ENCODE measurements at regions not wholly inside any gene's neighbourhood (a gene's known extent, or its start where the extent isn't known, plus 50 kb on each side); places are given as distances from the start of the nearest gene placed in this dataset.
A peak's percentile ranks its signal among the peaks of the same experiment; 100 is the strongest.

- peak overlapping the region; percentile 93 for H3K27ac Mint-ChIP-seq (ENCODE audit: unreplicated experiment)
- H3K9me3 Mint-ChIP-seq (ENCODE audit: unreplicated experiment), result no peaks in the 10 kb centered on the region
- peak overlapping the region; percentile 94 for H3K4me3 Mint-ChIP-seq (ENCODE audit: unreplicated experiment)
- H3K4me1 Mint-ChIP-seq (ENCODE audit: unreplicated experiment), result peaks cover 39% of the 10 kb centered on the region
- peak; percentile 90 for DNase-seq (ENCODE audit: low spot score)
- peaks cover 17% of the 10 kb centered on the region for H3K27me3 Mint-ChIP-seq (ENCODE audit: unreplicated experiment)
- TF ChIP-seq, protein P1, sequence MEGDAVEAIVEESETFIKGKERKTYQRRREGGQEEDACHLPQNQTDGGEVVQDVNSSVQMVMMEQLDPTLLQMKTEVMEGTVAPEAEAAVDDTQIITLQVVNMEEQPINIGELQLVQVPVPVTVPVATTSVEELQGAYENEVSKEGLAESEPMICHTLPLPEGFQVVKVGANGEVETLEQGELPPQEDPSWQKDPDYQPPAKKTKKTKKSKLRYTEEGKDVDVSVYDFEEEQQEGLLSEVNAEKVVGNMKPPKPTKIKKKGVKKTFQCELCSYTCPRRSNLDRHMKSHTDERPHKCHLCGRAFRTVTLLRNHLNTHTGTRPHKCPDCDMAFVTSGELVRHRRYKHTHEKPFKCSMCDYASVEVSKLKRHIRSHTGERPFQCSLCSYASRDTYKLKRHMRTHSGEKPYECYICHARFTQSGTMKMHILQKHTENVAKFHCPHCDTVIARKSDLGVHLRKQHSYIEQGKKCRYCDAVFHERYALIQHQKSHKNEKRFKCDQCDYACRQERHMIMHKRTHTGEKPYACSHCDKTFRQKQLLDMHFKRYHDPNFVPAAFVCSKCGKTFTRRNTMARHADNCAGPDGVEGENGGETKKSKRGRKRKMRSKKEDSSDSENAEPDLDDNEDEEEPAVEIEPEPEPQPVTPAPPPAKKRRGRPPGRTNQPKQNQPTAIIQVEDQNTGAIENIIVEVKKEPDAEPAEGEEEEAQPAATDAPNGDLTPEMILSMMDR (IDR thresholded peaks at IDR 0.05; ENCODE audit: unreplicated experiment), result no peak
- peaks cover 10% of the 10 kb centered on the region for H3K36me3 Mint-ChIP-seq (ENCODE audit: low read depth, unreplicated experiment)
Observed at GRCh38 chr9:36487482-36488388, 85.0 kb upstream of the MELK start.

DNA sequence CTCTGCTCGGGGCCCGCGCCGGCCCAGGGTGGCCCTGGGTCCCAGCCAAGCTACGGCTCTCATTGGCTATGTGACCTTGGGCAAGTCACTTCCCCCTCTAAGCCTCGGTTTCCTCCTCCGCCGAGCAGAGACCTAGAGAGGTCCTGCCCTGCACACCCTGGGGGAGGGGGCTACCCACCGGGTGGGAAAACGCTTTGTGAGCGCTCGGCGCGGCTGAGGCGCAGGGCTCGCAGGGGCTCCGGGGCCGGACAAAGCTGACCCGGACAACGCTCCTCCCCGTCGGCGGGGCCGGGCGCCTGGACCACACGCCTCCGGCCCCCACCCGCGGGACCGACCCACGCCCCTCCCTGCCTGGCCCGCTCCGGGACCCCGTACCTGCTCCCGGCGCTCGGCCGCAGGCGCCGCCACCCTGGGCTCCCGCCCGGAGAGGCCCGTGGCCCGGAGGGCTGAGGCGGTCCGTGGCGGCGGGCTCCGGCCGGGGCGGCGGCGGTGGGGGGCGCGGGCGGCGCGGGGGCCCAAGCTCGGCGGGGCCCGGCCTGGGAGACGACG lies 85.7 kb upstream of the MELK start:
- Mint-ChIP-seq H3K36me3 (ENCODE audit: low read depth, unreplicated experiment) (peaks cover 10% of the 10 kb centered on the region), H3K4me1 (ENCODE audit: unreplicated experiment) (peaks cover 41% of the 10 kb centered on the region), H3K9me3 (ENCODE audit: unreplicated experiment) (no peaks in the 10 kb centered on the region), H3K4me3 (ENCODE audit: unreplicated experiment) (peak overlapping the region; percentile 99), H3K27me3 (ENCODE audit: unreplicated experiment) (peaks cover 17% of the 10 kb centered on the region), H3K27ac (ENCODE audit: unreplicated experiment) (peak overlapping the region; percentile 96)
- DNase-seq (ENCODE audit: low spot score), result peak; percentile 66
- TF ChIP-seq, protein P1 (IDR thresholded peaks at IDR 0.05; ENCODE audit: unreplicated experiment), result no peak

DNA sequence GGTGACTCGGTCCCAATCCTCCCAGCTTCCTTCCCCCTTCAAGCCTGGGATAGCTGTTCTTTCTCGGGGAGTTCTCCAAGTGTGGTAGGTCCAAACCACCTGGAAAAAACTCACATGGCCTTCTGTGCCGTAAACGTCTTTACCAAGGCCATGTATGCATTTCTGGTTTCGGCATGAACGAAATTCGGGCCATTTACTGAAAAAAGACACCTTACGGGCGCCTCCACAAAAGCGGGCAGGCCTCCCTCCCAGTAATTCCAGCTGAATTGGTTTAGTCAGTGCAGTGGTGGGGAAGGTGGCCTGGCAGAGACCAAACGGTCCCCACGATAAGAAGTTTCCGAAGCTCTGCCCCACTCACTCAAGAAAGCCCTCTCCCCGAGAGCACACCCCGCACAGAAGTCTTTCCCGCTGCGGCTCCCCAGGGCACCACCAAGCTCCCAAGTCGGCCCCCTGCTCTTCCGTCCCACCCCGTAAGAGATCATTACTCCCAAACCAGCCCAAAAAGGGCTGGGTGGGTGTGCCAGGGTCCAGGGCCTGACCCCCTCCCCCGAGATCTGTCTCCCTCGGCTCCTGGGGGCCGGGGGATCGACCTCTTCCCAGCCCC lies 86.3 kb upstream of the MELK start:
- H3K27ac Mint-ChIP-seq (ENCODE audit: unreplicated experiment), result peak overlapping the region; percentile 96
- peak; percentile 18 for DNase-seq (ENCODE audit: low spot score)
- peaks cover 10% of the 10 kb centered on the region for H3K36me3 Mint-ChIP-seq (ENCODE audit: low read depth, unreplicated experiment)
- peaks cover 17% of the 10 kb centered on the region for H3K27me3 Mint-ChIP-seq (ENCODE audit: unreplicated experiment)
- H3K4me3 Mint-ChIP-seq (ENCODE audit: unreplicated experiment), result peak overlapping the region; percentile 99
- H3K9me3 Mint-ChIP-seq (ENCODE audit: unreplicated experiment), result no peaks in the 10 kb centered on the region
- peaks cover 45% of the 10 kb centered on the region for H3K4me1 Mint-ChIP-seq (ENCODE audit: unreplicated experiment)
- TF ChIP-seq, protein P1 (IDR thresholded peaks at IDR 0.05; ENCODE audit: unreplicated experiment), result no peak

GRCh38 chr9:36485647-36486328 lies 85.7 kb upstream of the RNF38 start:
- Mint-ChIP-seq H3K27me3 (ENCODE audit: unreplicated experiment) (peaks cover 22% of the 10 kb centered on the region), H3K27ac (ENCODE audit: unreplicated experiment) (peak overlapping the region; percentile 96), H3K36me3 (ENCODE audit: low read depth, unreplicated experiment) (peaks cover 10% of the 10 kb centered on the region), H3K9me3 (ENCODE audit: unreplicated experiment) (no peaks in the 10 kb centered on the region), H3K4me3 (ENCODE audit: unreplicated experiment) (peak overlapping the region; percentile 99), H3K4me1 (ENCODE audit: unreplicated experiment) (peaks cover 48% of the 10 kb centered on the region)
- TF ChIP-seq, protein P1 (IDR thresholded peaks at IDR 0.05; ENCODE audit: unreplicated experiment), result no peak
- DNase-seq (ENCODE audit: low spot score), result peak; percentile 13

Measured in endothelial cell (in vitro differentiated cells).